ENCODE measurements at regions not wholly inside any gene's neighbourhood (a gene's known extent, or its start where the extent isn't known, plus 50 kb on each side); places are given as distances from the start of the nearest gene placed in this dataset.

- DNase-seq (ENCODE audit: low read depth, low spot score), result no peak
Measured at GRCh38 chr2:239765076-239765845, 259.9 kb downstream of the NDUFA10 start.

DNA sequence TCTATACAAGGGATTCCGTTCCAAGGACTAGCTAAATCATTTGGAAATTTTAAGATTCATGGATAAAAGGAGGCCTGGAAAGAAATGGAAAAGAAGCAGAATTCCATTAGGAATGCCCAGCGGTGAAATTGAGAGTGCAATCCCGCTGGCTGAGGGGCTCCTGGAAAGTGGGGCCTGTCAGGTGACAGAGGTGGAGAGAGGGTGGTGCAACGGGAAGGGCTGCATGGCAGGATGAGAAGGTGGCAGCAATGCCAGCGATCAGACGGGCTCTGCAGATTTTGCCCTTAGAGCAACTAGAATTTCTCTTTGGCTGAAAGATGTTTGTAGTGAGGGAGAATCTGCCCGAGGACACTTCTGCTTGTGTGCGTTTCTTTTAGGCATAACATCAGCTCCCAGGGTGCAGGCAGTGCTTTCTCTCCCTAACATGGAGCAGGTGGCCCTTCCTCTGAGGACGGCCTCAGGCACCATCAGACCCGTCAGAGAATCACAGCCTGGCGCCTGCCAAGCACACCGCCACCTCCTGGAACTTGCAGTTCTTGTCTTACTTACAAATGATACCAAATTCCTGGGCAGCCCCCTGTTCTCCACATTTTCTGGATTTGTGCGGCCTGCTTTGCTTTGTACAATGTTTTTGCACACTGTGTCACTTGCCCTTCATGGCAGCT, 261.6 kb downstream of the NDUFA10 start:
- no peak for DNase-seq (ENCODE audit: low read depth, low spot score)

DNA sequence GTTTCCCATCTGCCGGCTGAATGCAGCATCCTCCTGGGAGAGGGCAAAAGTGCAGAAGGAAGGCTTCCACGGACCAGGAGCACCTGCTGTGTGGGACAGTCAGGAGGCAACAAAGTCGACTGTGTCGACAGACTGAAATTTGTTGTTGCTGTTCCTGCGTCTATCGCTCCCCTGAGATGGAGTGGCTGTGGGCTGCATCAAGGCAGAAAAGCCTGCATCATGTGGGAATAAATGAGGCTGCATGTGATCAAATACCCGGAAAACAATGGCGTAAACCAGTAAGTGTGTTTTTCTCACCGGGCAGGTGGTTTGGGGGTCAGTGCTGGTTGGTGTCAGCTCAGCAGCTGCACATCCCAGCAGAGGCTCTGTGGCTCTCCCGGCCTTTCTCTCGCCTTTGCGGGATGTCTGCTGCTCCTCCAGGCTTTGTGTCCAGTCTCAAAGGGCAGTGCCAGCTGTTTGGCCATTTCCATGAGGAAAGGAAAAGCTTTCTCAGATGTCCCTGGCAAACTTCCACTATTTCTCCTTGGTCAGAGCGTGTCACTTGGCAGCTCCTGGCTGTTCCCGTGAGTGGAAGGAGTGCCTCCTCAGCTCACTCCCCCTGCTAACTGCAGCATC, 262.4 kb downstream of the NDUFA10 start:
- DNase-seq (ENCODE audit: low read depth, low spot score), result no peak

- no peak for DNase-seq (ENCODE audit: low read depth, low spot score)
Measured at GRCh38 chr2:239762106-239762505, 263.0 kb downstream of the NDUFA10 start.

GRCh38 chr2:239760596-239760995, 264.5 kb downstream of the NDUFA10 start:
- no peak for DNase-seq (ENCODE audit: low read depth, low spot score)

DNA sequence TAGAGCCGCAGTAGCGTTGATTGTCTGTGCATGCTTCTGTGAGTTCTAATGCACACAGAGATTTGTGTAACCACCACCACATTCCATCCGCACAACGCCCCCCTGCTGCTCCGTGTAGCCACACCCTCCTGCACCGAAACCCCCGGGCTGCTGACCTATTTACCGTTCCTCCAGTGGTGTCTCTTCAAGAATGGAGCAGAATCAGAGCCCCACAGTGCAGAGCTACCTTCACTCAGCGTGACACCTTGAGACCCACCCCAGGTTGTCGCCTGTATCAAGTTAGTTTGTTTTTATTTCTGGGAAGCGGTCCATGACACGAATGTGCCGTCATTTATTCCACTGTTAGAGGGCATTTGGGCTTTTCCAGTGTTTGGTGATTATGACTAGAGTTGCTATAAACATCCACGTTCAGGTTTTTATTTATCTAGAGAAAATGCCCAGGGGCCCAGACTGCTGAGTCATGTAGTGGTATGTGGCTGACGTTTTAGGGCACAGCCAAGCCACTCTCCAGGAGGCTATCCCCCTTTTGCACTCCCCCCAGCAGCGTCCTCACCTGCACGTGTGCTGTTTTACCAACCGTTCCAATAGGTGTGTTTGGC, 266.8 kb downstream of the NDUFA10 start:
- DNase-seq (ENCODE audit: low read depth, low spot score), result no peak

DNA sequence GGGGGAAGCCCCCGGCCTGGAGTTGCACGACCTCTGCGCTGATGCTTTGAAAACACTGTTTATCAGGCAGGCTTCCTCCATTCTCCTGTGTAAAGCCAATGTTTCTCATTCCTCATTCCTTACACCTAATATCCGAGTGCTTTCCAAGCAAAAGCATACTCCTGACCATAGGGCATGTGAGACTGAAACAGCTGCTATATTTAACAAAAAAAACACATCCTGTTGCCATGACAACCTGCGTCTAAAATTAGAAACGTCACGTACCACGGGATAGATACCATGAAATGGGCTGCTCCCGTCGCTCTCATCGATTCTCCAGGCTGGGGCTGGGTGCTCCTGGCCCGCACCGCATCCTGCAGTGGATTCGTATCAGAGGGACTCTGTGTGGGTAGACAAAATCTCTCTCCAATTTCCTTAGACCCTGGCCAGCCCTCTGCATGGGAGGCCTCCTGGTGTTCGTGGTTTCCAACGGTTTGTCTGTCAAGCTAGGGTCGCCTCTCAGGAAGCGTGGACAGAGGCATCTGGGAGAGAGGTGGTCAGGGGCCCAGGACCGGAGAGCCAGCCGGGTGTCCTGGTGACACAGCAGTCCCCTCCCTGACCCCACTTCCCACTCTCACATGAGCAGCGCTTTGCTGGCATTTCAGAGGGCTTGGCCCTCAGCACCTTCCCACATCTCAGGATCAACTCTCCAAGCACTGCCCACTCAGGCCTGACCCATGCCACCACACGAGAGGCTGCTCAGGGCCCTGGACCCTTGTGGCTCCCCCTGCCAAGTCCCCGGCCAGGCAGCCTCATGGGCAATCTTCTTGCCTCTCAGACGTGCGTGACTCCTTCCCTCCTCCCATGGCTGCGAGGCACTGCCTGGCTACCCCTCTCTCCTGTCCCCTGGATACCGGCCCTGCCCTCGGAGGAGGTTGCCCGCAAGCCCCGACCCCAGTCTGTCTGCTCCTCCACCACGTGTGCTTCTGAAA, 268.1 kb downstream of the NDUFA10 start:
- DNase-seq (ENCODE audit: low read depth, low spot score), result no peak

DNA sequence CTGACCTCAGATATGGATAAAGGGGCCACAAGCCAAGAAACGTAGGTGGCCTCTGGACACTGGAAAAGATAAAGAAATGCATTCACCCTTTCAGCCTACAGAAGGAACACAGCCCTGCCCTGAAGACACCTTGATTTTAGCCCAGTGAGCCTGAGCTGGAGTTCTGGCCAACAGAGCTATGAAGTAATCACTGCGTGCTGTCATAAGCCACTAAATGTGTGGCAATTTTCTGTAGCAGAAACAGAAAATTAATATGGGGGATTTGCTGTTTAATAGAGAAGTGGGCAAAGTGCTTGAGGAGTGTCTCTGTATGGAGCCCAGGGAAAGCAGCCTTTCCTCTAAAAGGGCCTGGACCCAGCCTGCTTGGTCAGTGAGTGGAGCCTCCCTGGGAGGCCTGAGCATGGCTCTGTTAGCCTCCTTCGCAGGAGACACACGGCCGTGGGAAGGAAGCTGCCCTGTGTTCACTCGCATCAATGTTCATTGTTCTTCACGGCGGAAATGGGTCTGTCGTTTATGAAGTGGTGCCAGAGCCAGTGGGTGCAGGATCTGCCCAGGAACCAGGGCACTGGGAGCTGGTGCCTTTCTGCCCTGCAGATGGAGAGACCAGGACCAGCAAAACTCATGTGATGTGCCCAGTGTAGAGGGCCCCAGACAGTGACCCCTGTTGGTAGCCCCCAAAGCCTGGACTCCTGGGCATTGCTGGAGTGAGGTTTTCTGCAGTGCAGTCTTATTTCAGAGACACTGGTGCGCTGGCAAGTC, 268.9 kb downstream of the NDUFA10 start:
- DNase-seq (ENCODE audit: low read depth, low spot score), result no peak

- no peak for DNase-seq (ENCODE audit: low read depth, low spot score)
Measured at GRCh38 chr2:239753401-239753837, 271.7 kb downstream of the NDUFA10 start.

- DNase-seq (ENCODE audit: low read depth, low spot score), result no peak
Measured at GRCh38 chr2:239752951-239753350, 272.2 kb downstream of the NDUFA10 start.

- DNase-seq (ENCODE audit: low read depth, low spot score), result no peak
Measured at GRCh38 chr2:239751679-239752355, 273.3 kb downstream of the NDUFA10 start.

- no peak for DNase-seq (ENCODE audit: low read depth, low spot score)
Measured at GRCh38 chr2:239750929-239751678, 274.0 kb downstream of the NDUFA10 start.

DNA sequence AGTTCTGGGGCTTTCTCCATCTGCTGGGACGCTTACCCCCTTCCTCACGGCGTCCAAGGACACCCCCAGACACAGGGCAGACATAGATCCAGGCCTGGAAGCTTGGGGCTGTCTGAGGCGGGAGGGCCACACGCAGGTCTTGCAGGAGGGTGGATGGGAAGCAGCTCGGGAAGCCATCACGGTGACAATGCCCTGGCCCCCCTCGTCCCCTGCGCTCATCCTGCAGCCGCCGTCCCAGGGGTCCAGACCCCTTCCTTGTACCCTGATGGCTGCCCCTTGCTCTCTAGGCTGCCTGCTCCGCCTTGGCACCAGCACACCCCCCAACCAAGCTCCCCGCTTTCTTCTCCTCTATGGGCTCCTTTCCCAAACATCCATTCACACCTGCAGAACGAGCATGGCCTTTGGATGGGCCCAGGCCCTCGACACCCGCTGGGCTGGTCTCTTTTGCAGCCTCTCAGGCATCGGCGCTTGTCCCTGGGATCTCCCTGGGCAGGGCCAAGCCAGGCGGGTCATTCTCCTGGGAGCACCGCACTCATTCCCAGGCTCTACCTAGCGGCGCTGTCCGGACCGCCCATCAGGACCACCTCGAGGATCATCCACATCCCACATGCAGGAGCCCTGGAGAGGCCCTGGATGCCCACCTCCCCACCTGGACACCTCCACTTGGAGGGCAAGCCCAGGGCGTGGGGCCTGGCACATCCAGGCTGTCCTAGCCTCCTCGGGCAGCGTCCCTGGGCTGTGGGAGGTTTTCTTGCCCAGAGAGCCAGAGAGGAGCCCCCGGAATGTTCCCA, 274.9 kb downstream of the NDUFA10 start:
- DNase-seq (ENCODE audit: low read depth, low spot score), result no peak

- DNase-seq (ENCODE audit: low read depth, low spot score), result no peak
Measured at GRCh38 chr2:239749272-239749873, 275.8 kb downstream of the NDUFA10 start.

GRCh38 chr2:239748811-239749210, 276.3 kb downstream of the NDUFA10 start:
- no peak for DNase-seq (ENCODE audit: low read depth, low spot score)

DNA sequence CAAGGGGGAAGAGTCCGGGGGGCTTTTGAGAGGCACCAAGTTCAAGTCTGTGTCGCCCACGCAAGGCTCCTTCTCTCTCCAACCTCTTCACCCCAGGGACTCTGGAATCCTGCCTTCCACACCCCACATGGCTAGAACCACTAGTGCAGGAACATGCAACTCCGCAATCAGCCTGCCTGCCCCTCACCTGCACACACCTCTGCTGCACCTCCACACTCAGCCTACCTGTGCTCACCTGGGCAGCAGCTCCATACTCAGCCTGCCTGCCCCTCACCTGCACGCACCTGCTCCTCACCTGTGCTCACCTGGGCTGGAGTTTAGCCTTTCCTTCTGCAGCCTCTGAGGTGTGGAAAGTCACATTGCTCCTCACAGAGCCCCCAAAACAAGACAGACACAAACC, 277.4 kb downstream of the NDUFA10 start:
- no peak for DNase-seq (ENCODE audit: low read depth, low spot score)

DNA sequence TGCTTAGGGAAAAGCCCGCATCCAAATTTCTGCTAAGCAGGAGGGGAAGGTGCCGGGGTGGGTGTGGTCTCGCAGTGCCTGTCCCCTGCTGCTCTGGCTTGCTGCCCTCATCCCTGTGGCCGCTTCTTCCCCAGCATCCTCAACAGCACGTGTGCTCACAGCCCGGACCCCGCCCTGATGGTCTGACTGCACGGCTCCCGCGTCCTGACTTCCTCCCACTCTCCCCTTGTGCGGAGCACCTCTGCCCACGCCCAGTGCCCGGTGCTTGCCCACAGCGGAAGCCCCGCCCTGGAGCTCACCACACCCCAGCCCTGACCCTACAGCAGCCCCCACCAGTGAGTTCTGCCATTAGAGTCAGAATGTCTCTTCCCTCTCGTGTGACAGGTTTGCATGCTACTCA, 277.9 kb downstream of the NDUFA10 start:
- no peak for DNase-seq (ENCODE audit: low read depth, low spot score)

All from activated CD4-positive, CD25-positive, alpha-beta regulatory T cell treated with anti-CD3 and anti-CD28 coated beads, Interleukin-2, amount 50 U/mL, for 16 hours (primary cell).